Epithelial cell of proximal tubule (primary cell): ENCODE measurements at regions not wholly inside any gene's neighbourhood (a gene's known extent, or its start where the extent isn't known, plus 50 kb on each side); places are given as distances from the start of the nearest gene placed in this dataset.
"Not testable (repeated sequence)": the region's sequence is repeated elsewhere in the genome, so short reads cannot be mapped to it uniquely, and the experiment has no call there.

ENCODE experiments used
- DNase-seq: peaks from one replicate; pipeline ENCODE4 v3.0.0-alpha.2; 2011; ENCODE audit warnings: low read depth
- H3K4me3 ChIP-seq: 2 replicates; pipeline ENCODE4 v1.5.1; 2011; ENCODE audit warnings: low read depth, mild to moderate bottlenecking, low read length
- TF ChIP-seq, protein P1 (sequence below): conservative IDR thresholded peaks from 2 replicates; pipeline ENCODE4 v1.5.1; 2012; ENCODE audit warnings: low read depth, mild to moderate bottlenecking, low read length

GRCh38 chr2:88955607-88956006 lies 264.1 kb downstream of the RPIA start:
- no peak overlapping the region for H3K4me3 ChIP-seq
- no peak for DNase-seq
- TF ChIP-seq, protein P1, sequence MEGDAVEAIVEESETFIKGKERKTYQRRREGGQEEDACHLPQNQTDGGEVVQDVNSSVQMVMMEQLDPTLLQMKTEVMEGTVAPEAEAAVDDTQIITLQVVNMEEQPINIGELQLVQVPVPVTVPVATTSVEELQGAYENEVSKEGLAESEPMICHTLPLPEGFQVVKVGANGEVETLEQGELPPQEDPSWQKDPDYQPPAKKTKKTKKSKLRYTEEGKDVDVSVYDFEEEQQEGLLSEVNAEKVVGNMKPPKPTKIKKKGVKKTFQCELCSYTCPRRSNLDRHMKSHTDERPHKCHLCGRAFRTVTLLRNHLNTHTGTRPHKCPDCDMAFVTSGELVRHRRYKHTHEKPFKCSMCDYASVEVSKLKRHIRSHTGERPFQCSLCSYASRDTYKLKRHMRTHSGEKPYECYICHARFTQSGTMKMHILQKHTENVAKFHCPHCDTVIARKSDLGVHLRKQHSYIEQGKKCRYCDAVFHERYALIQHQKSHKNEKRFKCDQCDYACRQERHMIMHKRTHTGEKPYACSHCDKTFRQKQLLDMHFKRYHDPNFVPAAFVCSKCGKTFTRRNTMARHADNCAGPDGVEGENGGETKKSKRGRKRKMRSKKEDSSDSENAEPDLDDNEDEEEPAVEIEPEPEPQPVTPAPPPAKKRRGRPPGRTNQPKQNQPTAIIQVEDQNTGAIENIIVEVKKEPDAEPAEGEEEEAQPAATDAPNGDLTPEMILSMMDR: no peak

DNA sequence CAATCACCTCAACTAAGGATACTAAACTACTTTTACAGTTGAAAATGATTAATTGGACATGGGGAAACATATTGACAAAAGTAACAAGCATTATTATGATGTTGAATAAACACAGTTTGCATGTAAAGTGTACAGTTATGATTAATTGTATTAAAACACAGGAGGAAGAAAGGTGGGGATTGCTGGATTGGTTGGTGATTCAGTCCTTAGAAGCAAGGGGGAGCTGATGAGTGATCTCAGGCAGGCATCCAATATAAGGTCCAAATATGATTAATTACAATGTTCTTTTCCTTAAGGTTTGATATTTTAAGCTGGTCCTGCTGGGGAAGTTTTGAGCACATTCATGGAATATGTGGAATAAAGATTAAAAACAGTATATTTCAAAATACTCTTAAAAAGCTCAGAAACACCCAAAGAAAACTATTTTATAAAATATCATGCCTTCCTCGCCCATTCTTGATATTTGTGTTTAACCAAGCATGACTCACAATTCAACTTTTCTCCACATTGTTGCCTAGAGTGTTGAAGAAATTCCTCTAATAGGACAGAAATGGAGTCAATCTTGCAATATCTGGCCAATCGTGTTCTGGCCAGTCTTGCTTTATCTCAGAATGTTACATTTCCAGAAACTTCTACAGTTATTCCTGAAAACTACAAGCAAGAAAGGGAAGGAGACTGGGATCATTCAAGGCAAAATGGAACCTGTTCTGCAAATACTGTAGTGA lies 268.2 kb downstream of the RPIA start:
- DNase-seq: no peak
- TF ChIP-seq, protein P1: peak; percentile 62
- no peak overlapping the region for H3K4me3 ChIP-seq

- TF ChIP-seq, protein P1: peak; percentile 38
- not testable (repeated sequence) for H3K4me3 ChIP-seq, DNase-seq
These were observed 269.9 kb downstream of the RPIA start for GRCh38 chr2:88961323-88961722.

- no peak for DNase-seq
- no peak overlapping the region for H3K4me3 ChIP-seq
- TF ChIP-seq, protein P1: peak; percentile 5
These were observed 276.4 kb downstream of the RPIA start for GRCh38 chr2:88967844-88968243.

DNA sequence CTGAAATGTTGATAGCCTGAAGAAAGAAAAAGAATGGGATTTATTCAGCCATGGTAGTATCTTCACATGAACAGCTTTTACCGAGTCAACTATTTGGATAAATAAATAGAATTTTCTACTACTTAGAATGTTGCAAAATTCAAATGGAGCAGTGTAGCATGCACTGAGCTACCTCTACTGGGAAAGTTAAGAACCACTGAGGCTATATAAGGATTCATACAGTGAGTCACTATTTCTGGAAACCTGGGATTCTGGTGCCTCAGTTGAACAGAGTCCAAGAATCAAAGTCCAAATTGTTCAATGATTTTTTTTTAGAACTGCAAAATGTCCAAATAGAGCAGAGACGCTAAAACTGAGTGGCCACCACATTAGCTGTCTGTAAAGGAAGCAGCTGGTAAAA lies 286.5 kb downstream of the RPIA start:
- not testable (repeated sequence) for H3K4me3 ChIP-seq, DNase-seq

DNA sequence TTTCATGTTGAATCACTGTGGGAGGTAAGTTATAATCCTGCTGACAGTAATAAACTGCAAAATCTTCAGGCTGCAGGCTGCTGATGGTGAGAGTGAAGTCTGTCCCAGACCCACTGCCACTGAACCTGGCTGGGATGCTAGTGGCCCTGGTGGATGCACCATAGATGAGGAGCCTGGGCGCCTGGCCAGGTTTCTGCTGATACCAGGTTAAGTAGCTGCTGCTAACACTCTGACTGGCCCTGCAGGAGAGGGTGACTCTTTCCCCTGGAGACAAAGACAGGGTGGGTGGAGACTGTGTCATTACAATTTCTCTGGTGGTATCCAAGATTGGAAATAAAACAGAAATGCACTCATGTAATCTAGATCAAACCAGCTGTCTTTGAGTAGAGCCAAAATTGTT lies 287.0 kb downstream of the RPIA start:
- not testable (repeated sequence) for H3K4me3 ChIP-seq, DNase-seq

GRCh38 chr2:88984079-88984478 lies 292.6 kb downstream of the RPIA start:
- H3K4me3 ChIP-seq, DNase-seq: not testable (repeated sequence)

DNA sequence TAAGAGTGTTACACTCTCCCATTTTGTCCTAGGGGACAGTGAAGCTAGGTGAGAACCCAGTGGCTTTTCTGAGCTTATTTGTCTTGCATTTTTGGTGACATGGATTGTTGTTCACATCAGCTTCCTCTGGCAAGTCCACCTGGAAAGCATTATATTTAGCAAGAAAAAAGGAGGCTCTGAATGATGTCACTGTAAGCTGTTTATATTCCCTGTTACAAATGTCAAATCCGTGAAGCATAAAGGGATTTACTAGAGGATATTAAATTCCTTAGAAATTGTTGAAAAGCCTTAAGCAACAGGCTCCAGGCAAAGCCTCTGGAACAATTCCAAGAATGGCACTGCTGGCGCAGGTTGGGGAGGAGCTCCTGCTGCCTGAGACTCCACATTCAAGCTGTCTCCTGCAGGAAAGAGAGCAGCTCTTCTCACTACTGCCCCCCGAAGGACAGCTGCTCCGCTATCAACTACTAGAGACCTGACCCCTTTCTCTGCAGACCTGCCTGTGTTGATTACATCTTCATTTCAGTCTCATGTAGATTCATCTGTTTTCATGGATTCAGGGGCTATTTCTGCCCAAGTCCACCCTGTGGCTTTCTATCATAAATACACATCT lies 295.4 kb downstream of the RPIA start:
- not testable (repeated sequence) for H3K4me3 ChIP-seq

GRCh38 chr2:88988617-88989016 lies 297.1 kb downstream of the RPIA start:
- H3K4me3 ChIP-seq: not testable (repeated sequence)

More for the DNA sequence above, 295.4 kb downstream of the RPIA start:
- not testable (repeated sequence) for DNase-seq
- TF ChIP-seq, protein P1: peak; percentile 44

GRCh38 chr2:88992819-88993218 lies 301.3 kb downstream of the RPIA start:
- not testable (repeated sequence) for DNase-seq, H3K4me3 ChIP-seq

More at GRCh38 chr2:88988617-88989016, 297.1 kb downstream of the RPIA start:
- not testable (repeated sequence) for DNase-seq

- DNase-seq, H3K4me3 ChIP-seq: not testable (repeated sequence)
These were observed 303.4 kb downstream of the RPIA start for GRCh38 chr2:88994856-88995255.

DNA sequence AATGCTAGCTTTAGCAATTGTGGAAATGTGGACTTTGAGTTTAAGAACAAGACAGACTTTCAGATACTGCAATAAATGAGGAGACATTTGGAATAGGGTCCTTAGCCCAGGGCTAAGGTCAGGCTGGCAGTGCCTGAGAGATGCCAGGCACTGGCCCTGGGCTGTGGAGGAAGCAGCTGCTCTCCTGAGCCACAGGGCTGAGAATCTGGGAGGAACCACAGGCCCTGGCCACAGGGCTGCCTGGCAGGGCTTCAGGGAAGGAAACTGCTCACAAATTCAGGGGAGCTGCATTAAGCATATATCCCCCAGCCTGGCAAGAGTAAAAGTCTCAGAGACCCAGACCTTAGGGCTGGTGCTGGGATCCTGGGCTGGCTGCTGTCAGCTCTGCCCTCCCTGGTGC lies 305.1 kb downstream of the RPIA start:
- not testable (repeated sequence) for DNase-seq, H3K4me3 ChIP-seq
